GM18951 (cell line): ENCODE measurements at regions not wholly inside any gene's neighbourhood (a gene's known extent, or its start where the extent isn't known, plus 50 kb on each side); places are given as distances from the start of the nearest gene placed in this dataset.

Experiments
- POLR2A ChIP-seq: IDR thresholded peaks from 4 replicates; pipeline ENCODE4 v1.6.1; 2011; ENCODE audit warnings: mild to moderate bottlenecking; ENCODE audit not compliant: insufficient read length, insufficient read depth; ENCODE audit errors: extremely low read depth
- in situ Hi-C: fragments of 300-500 bp; cut with MboI; formaldehyde crosslinking; loops from one replicate; pipeline ENCODE4 v1.12.0; 2022; ENCODE audit warnings: low sequenced_read_pairs, mixed read lengths, inconsistent platforms; ENCODE audit not compliant: unreplicated experiment

- in situ Hi-C loops: no loop called here
- no peak for TF ChIP-seq POLR2A
These were observed 184.9 kb downstream of the GPX5 start for GRCh38 chr6:28710466-28711191.

GRCh38 chr6:28711325-28711724 lies 185.6 kb downstream of the GPX5 start:
- no peak for TF ChIP-seq POLR2A
- in situ Hi-C loops: no loop called here

GRCh38 chr6:28711788-28712341 lies 186.2 kb downstream of the GPX5 start:
- TF ChIP-seq POLR2A: no peak
- in situ Hi-C loops: no loop called here

- no peak for TF ChIP-seq POLR2A
- in situ Hi-C loops: no loop called here
These were observed 187.3 kb downstream of the GPX5 start for GRCh38 chr6:28712982-28713381.

- in situ Hi-C loops: no loop called here
- no peak for TF ChIP-seq POLR2A
These were observed 193.7 kb downstream of the GPX5 start for GRCh38 chr6:28719275-28719940.

GRCh38 chr6:28720357-28721231 lies 194.9 kb downstream of the GPX5 start:
- TF ChIP-seq POLR2A: no peak
- in situ Hi-C loops: no loop called here

GRCh38 chr6:28721372-28721771 lies 195.7 kb downstream of the GPX5 start:
- no peak for TF ChIP-seq POLR2A
- in situ Hi-C loops: no loop called here

GRCh38 chr6:28724395-28724794 lies 198.7 kb downstream of the GPX5 start:
- no peak for TF ChIP-seq POLR2A
- in situ Hi-C loops: no loop called here

GRCh38 chr6:28725274-28725809 lies 198.4 kb downstream of the TRIM27 start:
- in situ Hi-C loops: no loop called here
- TF ChIP-seq POLR2A: no peak

GRCh38 chr6:28725890-28726348 lies 197.9 kb downstream of the TRIM27 start:
- in situ Hi-C loops: no loop called here
- no peak for TF ChIP-seq POLR2A

GRCh38 chr6:28726569-28727309 lies 197.0 kb downstream of the TRIM27 start:
- no peak for TF ChIP-seq POLR2A
- in situ Hi-C loops: no loop called here

GRCh38 chr6:28727559-28728211 lies 196.1 kb downstream of the TRIM27 start:
- no peak for TF ChIP-seq POLR2A
- in situ Hi-C loops: no loop called here
